ENCODE measurements at regions not wholly inside any gene's neighbourhood (a gene's known extent, or its start where the extent isn't known, plus 50 kb on each side); places are given as distances from the start of the nearest gene placed in this dataset.
"Not testable (repeated sequence)": the region's sequence is repeated elsewhere in the genome, so short reads cannot be mapped to it uniquely, and the experiment has no call there.

- no peak for DNase-seq
Measured at GRCh38 chr6:92125681-92126080, 1293.7 kb downstream of the EPHA7 start.

- DNase-seq, result peak; percentile 76
Measured at GRCh38 chr6:92124200-92124651, 1295.1 kb downstream of the EPHA7 start.

GRCh38 chr6:92122746-92123145 is 1296.6 kb downstream of the EPHA7 start:
- peak; percentile 3 for DNase-seq

GRCh38 chr6:92121228-92121627 is 1298.1 kb downstream of the EPHA7 start:
- no peak for DNase-seq

- no peak for DNase-seq
Measured at GRCh38 chr6:92117800-92118199, 1301.6 kb downstream of the EPHA7 start.

GRCh38 chr6:92114797-92115196 is 1304.6 kb downstream of the EPHA7 start:
- DNase-seq, result peak; percentile 8

GRCh38 chr6:92114091-92114675 is 1305.2 kb downstream of the EPHA7 start:
- DNase-seq, result no peak

GRCh38 chr6:92111386-92111785 is 1308.0 kb downstream of the EPHA7 start:
- DNase-seq, result no peak

- no peak for DNase-seq
Measured at GRCh38 chr6:92110403-92110802, 1309.0 kb downstream of the EPHA7 start.

- DNase-seq, result no peak
Measured at GRCh38 chr6:92109956-92110355, 1309.4 kb downstream of the EPHA7 start.

GRCh38 chr6:92109256-92109655 is 1310.1 kb downstream of the EPHA7 start:
- no peak for DNase-seq

- DNase-seq, result no peak
Measured at GRCh38 chr6:92086750-92087149, 1332.6 kb downstream of the EPHA7 start.

GRCh38 chr6:92083914-92084313 is 1335.4 kb downstream of the EPHA7 start:
- not testable (repeated sequence) for DNase-seq

GRCh38 chr6:92072387-92072786 is 1347.0 kb downstream of the EPHA7 start:
- DNase-seq, result no peak

- DNase-seq, result peak; percentile 8
Measured at GRCh38 chr6:92069781-92070180, 1349.6 kb downstream of the EPHA7 start.

- no peak for DNase-seq
Measured at GRCh38 chr6:92052513-92052912, 1366.8 kb downstream of the EPHA7 start.

- DNase-seq, result no peak
Measured at GRCh38 chr6:92050216-92050615, 1369.1 kb downstream of the EPHA7 start.

GRCh38 chr6:92047860-92048259 is 1371.5 kb downstream of the EPHA7 start:
- no peak for DNase-seq

GRCh38 chr6:92047152-92047850 is 1372.1 kb downstream of the EPHA7 start:
- no peak for DNase-seq

- no peak for DNase-seq
Measured at GRCh38 chr6:92044312-92044711, 1375.0 kb downstream of the EPHA7 start.

- DNase-seq, result no peak
Measured at GRCh38 chr6:92043777-92044176, 1375.6 kb downstream of the EPHA7 start.

GRCh38 chr6:92026878-92027277 is 1392.5 kb downstream of the EPHA7 start:
- DNase-seq, result no peak

GRCh38 chr6:92024881-92025280 is 1394.5 kb downstream of the EPHA7 start:
- no peak for DNase-seq

GRCh38 chr6:92024110-92024509 is 1395.2 kb downstream of the EPHA7 start:
- DNase-seq, result no peak

Measured in fibroblast of skin of right biceps (primary cell).